K562 (cell line): ENCODE measurements at regions not wholly inside any gene's neighbourhood (a gene's known extent, or its start where the extent isn't known, plus 50 kb on each side); places are given as distances from the start of the nearest gene placed in this dataset.

Experiments
- ATAC-seq: fragments of 200-7000 bp; cut with Tn5 transposase; 3 replicates; pipeline ENCODE4 v1.9.1; 2020; ENCODE audit warnings: moderate library complexity
- BruUV-seq: library from RNA; stranded (reverse); fragments of 400-500 nt; replicated peaks from 2 replicates; lab custom pipeline; 2021; lab: Mats Ljungman, UMichigan
- CTCF ChIA-PET: fragments of 300-600 bp; formaldehyde crosslinking; extraction: SDS; loops from one replicate; lab custom pipeline; 2021; ENCODE audit warnings: low intra/inter-chr PET ratio; lab: Yijun Ruan, JAX
- POLR2A ChIA-PET: fragments of 300-600, 350-650 bp; sonication (Branson Sonifier 250); formaldehyde crosslinking; extraction: SDS; loops from one replicate; lab custom pipeline; 2021; ENCODE audit warnings: antibody characterized with exemption, inconsistent platforms; lab: Yijun Ruan, JAX
- DNase-seq, 4 experiments: peaks; one replicate each; pipeline versions ENCODE4 v3.0.0 to v3.0.0-alpha.2; 2011 to 2018; ENCODE audit warnings: low spot score in 3 of 4, mixed read lengths in 3 of 4; ENCODE audit errors: extremely low read depth in 1 of 4
- FAIRE-seq: peaks from 2 replicates; lab custom pipeline; 2011; peaks lifted over from hg19 to GRCh38; lab: Jason Lieb, UNC
- H2AFZ ChIP-seq: 2 replicates; pipeline ENCODE4 v1.6.0; 2011; ENCODE audit warnings: low read depth, low read length, control low read depth, inconsistent platforms
- H3K27ac ChIP-seq: fragments of 200-600 bp; 3 replicates; pipeline ENCODE4 v1.8.0; 2011; ENCODE audit warnings: low read depth, mild to moderate bottlenecking, control low read depth, inconsistent platforms, low read length, moderate library complexity, mixed read lengths; ENCODE audit errors: extremely low read depth
- H3K27me3 ChIP-seq, 2 experiments: fragments of 300-600 bp in 1 of 2; 2 replicates in 1 of 2; 3 replicates in 1 of 2; pipeline versions ENCODE4 v1.6.0 to v1.8.0; 2011; ENCODE audit warnings: inconsistent platforms in 2 of 2, low read length in 2 of 2, mild to moderate bottlenecking in 1 of 2, mixed read lengths in 1 of 2, moderate library complexity in 1 of 2; ENCODE audit not compliant: control insufficient read depth in 2 of 2, insufficient read depth in 2 of 2
- H3K36me3 ChIP-seq: fragments of 300-600 bp; 3 replicates; pipeline ENCODE4 v1.8.0; 2011; ENCODE audit warnings: mild to moderate bottlenecking, low read length, inconsistent platforms; ENCODE audit not compliant: control insufficient read depth, insufficient read depth
- H3K4me1 ChIP-seq, 2 experiments: fragments of 200-600 bp in 1 of 2; replicated peaks in 1 of 2; 2 replicates in 1 of 2; 3 replicates in 1 of 2; pipeline versions ENCODE4 v1.5.1 to v1.8.0; 2011; ENCODE audit warnings: inconsistent platforms in 2 of 2, low read length in 2 of 2, mild to moderate bottlenecking in 1 of 2, mixed read lengths in 1 of 2, moderate library complexity in 1 of 2; ENCODE audit not compliant: control insufficient read depth in 2 of 2, insufficient read depth in 2 of 2
- H3K4me2 ChIP-seq: 2 replicates; pipeline ENCODE4 v1.6.1; 2011; ENCODE audit warnings: low read length, control low read depth, inconsistent platforms, mixed read lengths; ENCODE audit not compliant: insufficient read depth
- H3K4me3 ChIP-seq: fragments of 200-600 bp; sonication (generic), shearing (Covaris generic); 2 replicates; pipeline ENCODE4 v1.5.1; 2016; ENCODE audit warnings: control low read depth, inconsistent platforms
- H3K79me2 ChIP-seq: fragments of 200-600 bp; 3 replicates; pipeline ENCODE4 v1.8.0; 2011; ENCODE audit warnings: low read length, inconsistent platforms; ENCODE audit not compliant: control insufficient read depth, insufficient read depth
- H3K9ac ChIP-seq, 2 experiments: 2 replicates each; pipeline versions ENCODE4 v1.6.0 to v1.6.1; 2011; ENCODE audit warnings: low read depth in 2 of 2, low read length in 2 of 2, control low read depth in 1 of 2, inconsistent platforms in 1 of 2, mild to moderate bottlenecking in 1 of 2, mixed read lengths in 1 of 2; ENCODE audit not compliant: insufficient read depth in 1 of 2
- H3K9me1 ChIP-seq: one replicate; pipeline ENCODE4 v1.6.0; 2011; ENCODE audit warnings: inconsistent platforms, mild to moderate bottlenecking, low read length, moderate library complexity; ENCODE audit not compliant: control insufficient read depth, insufficient read depth
- H3K9me3 ChIP-seq: replicated peaks from 2 replicates; pipeline ENCODE4 v1.5.1; 2011; ENCODE audit warnings: low read depth, low read length, inconsistent platforms; ENCODE audit not compliant: control insufficient read depth, insufficient read depth
- H4K20me1 ChIP-seq: replicated peaks from 2 replicates; pipeline ENCODE4 v1.6.1; 2011; ENCODE audit warnings: low read length, inconsistent platforms, mixed read lengths; ENCODE audit not compliant: control insufficient read depth, insufficient read depth
- ATF7 ChIP-seq: fragments of 450-650 bp; IDR thresholded peaks from 2 replicates; pipeline ENCODE4 v1.7.1; 2014; ENCODE audit warnings: mild to moderate bottlenecking, moderate library complexity
- KAT7 ChIP-seq: sonication (generic); formaldehyde crosslinking; IDR thresholded peaks from 2 replicates; pipeline ENCODE4 v1.8.0; 2022; ENCODE audit warnings: missing genetic modification reagents, mild to moderate bottlenecking, borderline replicate concordance
- L3MBTL2 ChIP-seq: fragments of 450-650 bp; IDR thresholded peaks from 2 replicates; pipeline ENCODE4 v1.6.1; 2016; ENCODE audit warnings: mild to moderate bottlenecking, moderate library complexity
- SMC3 ChIP-seq: conservative IDR thresholded peaks from 2 replicates; pipeline ENCODE4 v1.6.1; 2011; ENCODE audit warnings: low read depth, low read length, improper control_type of control experiment; ENCODE audit not compliant: insufficient read depth
- TAF7 ChIP-seq: fragments of 450-650 bp; IDR thresholded peaks from 2 replicates; pipeline ENCODE4 v1.6.1; 2016; ENCODE audit warnings: missing genetic modification characterization, missing compliant biosample characterization
- TCFL5 ChIP-seq: fragments of 250-450 bp; sonication (Bioruptor Pico); conservative IDR thresholded peaks from 2 replicates; pipeline ENCODE4 v1.6.1; 2021; ENCODE audit warnings: mild to moderate bottlenecking, moderate library complexity, matching md5 sums
- in situ Hi-C: fragments of 300-500 bp; cut with MboI; formaldehyde crosslinking; loops from 4 replicates; pipeline ENCODE4 v1.15.0; 2018; ENCODE audit warnings: inconsistent platforms, mixed read lengths
- intact Hi-C: fragments of 100-400 bp; cut with micrococcal nuclease; formaldehyde crosslinking; loops from 2 replicates; pipeline ENCODE4 v1.14.2; 2022
- TF ChIP-seq, protein P1 (sequence below): fragments of 250-450 bp; sonication (Bioruptor Pico); IDR thresholded peaks from 2 replicates; pipeline ENCODE4 v1.8.0; 2021; ENCODE audit warnings: moderate library complexity, mild to moderate bottlenecking, inconsistent platforms

DNA sequence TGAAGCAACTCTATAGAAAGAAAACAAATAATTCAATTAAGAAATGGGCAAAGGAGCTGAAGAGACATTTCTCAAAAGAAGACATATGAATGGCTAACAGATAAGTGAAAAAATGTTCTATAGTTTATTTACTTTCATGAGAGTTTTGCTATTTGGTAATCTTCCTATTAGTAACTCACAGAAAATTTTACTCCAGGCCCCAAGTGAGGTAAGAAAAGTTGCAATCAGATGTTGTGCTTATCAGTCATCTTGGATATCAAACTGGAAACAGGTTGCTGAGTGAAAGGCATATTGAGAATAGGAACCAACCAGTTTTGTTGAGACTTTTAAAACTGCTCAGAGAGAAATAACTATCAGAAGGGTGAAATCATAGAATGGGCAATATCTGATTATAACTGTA, 1179.0 kb upstream of the ACVR2A start:
- ChIA-PET POLR2A (no interaction called here), CTCF (no interaction called here)
- no peaks in the 10 kb centered on the region for H3K36me3 ChIP-seq
- H3K79me2 ChIP-seq = no peaks in the 10 kb centered on the region
- in situ Hi-C loops (no loop called here), intact Hi-C loops (no loop called here)
- H3K4me2 ChIP-seq = no peak overlapping the region
- no peaks in the 10 kb centered on the region for H3K9me1 ChIP-seq
- no peak overlapping the region for H3K4me3 ChIP-seq
- no TSS peak for BruUV-seq
- H2AFZ ChIP-seq = no peak overlapping the region
- H3K27me3 ChIP-seq = no peaks in the 10 kb centered on the region
- no peak overlapping the region for H3K9ac ChIP-seq
- H3K4me1 ChIP-seq = no peaks in the 10 kb centered on the region
- no peak overlapping the region for H3K27ac ChIP-seq
- DNase-seq (no peak), ATAC-seq (no peak), FAIRE-seq (no peak)
- no peaks in the 10 kb centered on the region for H4K20me1 ChIP-seq
- TF ChIP-seq SMC3 = no peak
- TF ChIP-seq ATF7 = no peak
- TF ChIP-seq TCFL5 (CRISPR knock-in tag) = no peak
- TF ChIP-seq, protein P1, sequence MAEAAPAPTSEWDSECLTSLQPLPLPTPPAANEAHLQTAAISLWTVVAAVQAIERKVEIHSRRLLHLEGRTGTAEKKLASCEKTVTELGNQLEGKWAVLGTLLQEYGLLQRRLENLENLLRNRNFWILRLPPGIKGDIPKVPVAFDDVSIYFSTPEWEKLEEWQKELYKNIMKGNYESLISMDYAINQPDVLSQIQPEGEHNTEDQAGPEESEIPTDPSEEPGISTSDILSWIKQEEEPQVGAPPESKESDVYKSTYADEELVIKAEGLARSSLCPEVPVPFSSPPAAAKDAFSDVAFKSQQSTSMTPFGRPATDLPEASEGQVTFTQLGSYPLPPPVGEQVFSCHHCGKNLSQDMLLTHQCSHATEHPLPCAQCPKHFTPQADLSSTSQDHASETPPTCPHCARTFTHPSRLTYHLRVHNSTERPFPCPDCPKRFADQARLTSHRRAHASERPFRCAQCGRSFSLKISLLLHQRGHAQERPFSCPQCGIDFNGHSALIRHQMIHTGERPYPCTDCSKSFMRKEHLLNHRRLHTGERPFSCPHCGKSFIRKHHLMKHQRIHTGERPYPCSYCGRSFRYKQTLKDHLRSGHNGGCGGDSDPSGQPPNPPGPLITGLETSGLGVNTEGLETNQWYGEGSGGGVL = no peak
- TF ChIP-seq TAF7 (tag) = no peak
- TF ChIP-seq L3MBTL2 = no peak
- no peak for TF ChIP-seq KAT7
- no peaks in the 10 kb centered on the region for H3K9me3 ChIP-seq
